ENCODE measurements at regions not wholly inside any gene's neighbourhood (a gene's known extent, or its start where the extent isn't known, plus 50 kb on each side); places are given as distances from the start of the nearest gene placed in this dataset.

GRCh38 chr13:30135351-30135750 is 172.0 kb downstream of the KATNAL1 start:
- intact Hi-C loops (cut with micrococcal nuclease): loop anchor here (10.0 kb wide), 1 partner anchor 909 kb away; no protein-coding TSS in a partner anchor
- H3K4me3 Mint-ChIP-seq: no peak overlapping the region
- H3K36me3 Mint-ChIP-seq (ENCODE audit: low read depth): no peaks in the 10 kb centered on the region
- no peaks in the 10 kb centered on the region for H3K9me3 Mint-ChIP-seq
- no peak overlapping the region for H3K27ac Mint-ChIP-seq
- H3K27me3 Mint-ChIP-seq: peaks cover 5% of the 10 kb centered on the region
- H3K4me1 Mint-ChIP-seq (ENCODE audit: low read depth): peaks cover 6% of the 10 kb centered on the region

DNA sequence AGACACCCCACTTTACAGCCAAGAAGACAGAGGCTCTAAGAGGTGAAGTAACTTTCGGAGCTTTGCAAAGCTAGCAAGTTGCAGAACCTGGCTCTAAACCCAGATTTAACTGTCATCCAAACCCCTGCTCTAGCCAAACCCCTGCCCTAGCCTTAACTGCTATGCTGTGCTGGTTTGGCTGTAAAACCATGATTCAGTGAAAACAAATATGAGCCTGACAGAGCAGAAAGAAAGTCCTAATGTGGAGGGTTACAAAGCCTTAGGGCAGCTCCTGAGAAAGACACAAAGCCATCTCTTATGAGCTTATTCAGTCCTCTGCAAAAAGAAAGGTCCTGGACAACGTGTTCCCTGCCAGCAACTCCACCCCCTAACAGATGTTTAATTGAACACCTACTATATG is 172.8 kb downstream of the KATNAL1 start:
- intact Hi-C loops (cut with micrococcal nuclease): loop anchor here (5.0 to 10.0 kb wide), 2 partner anchors 328 to 910 kb away; no protein-coding TSS in a partner anchor
- no peaks in the 10 kb centered on the region for H3K36me3 Mint-ChIP-seq (ENCODE audit: low read depth)
- no peak overlapping the region for H3K4me3 Mint-ChIP-seq
- peaks cover 6% of the 10 kb centered on the region for H3K4me1 Mint-ChIP-seq (ENCODE audit: low read depth)
- no peaks in the 10 kb centered on the region for H3K9me3 Mint-ChIP-seq
- H3K27ac Mint-ChIP-seq: no peak overlapping the region
- no peaks in the 10 kb centered on the region for H3K27me3 Mint-ChIP-seq

DNA sequence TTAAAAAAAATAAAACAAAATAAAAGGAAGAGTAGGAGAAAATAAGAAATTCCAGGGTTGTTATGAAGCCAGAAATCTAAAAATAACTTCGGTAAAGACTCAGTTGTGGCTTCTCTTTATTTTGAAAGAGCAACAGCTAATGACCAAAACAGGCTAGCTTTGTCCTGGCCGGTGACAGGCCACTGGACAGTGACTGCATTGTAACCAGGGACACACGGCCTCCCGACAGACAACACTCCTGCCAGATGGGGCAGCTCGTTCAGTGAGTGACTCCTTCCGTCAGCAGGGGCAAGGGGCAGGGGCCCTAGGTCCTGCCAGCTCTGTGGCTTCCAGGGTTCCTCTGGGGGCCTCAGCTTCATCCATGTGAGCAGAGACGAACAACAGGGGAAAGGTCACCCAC is 173.4 kb downstream of the KATNAL1 start:
- H3K4me3 Mint-ChIP-seq: no peak overlapping the region
- no peaks in the 10 kb centered on the region for H3K36me3 Mint-ChIP-seq (ENCODE audit: low read depth)
- peaks cover 6% of the 10 kb centered on the region for H3K4me1 Mint-ChIP-seq (ENCODE audit: low read depth)
- no peaks in the 10 kb centered on the region for H3K9me3 Mint-ChIP-seq
- intact Hi-C loops (cut with micrococcal nuclease): loop anchor here (2.0 to 10.0 kb wide), 3 partner anchors 201 to 911 kb away; no protein-coding TSS in a partner anchor
- H3K27ac Mint-ChIP-seq: no peak overlapping the region
- no peaks in the 10 kb centered on the region for H3K27me3 Mint-ChIP-seq

DNA sequence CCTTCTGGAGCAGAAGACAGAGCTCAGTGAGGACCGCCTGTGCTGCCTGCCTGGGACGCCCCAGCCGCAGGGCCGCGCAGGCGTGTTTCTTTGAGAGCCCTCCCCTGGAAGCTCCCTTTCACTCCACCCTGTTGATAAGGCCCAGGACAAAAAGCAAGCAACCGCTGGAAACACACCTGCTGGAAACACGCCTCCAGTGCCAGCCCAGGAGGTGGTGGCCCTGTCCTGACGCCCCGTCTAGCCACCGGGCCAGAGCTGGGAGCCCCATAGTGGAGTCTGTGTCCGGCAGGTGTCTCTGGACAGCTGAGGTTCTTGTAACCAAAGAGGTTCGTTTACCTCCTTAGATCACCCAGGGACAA is 173.8 kb downstream of the KATNAL1 start:
- H3K4me3 Mint-ChIP-seq: no peak overlapping the region
- intact Hi-C loops (cut with micrococcal nuclease): loop anchor here (2.0 to 10.0 kb wide), 3 partner anchors 201 to 911 kb away; no protein-coding TSS in a partner anchor
- H3K9me3 Mint-ChIP-seq: no peaks in the 10 kb centered on the region
- H3K36me3 Mint-ChIP-seq (ENCODE audit: low read depth): no peaks in the 10 kb centered on the region
- peaks cover 6% of the 10 kb centered on the region for H3K4me1 Mint-ChIP-seq (ENCODE audit: low read depth)
- no peaks in the 10 kb centered on the region for H3K27me3 Mint-ChIP-seq
- no peak overlapping the region for H3K27ac Mint-ChIP-seq

DNA sequence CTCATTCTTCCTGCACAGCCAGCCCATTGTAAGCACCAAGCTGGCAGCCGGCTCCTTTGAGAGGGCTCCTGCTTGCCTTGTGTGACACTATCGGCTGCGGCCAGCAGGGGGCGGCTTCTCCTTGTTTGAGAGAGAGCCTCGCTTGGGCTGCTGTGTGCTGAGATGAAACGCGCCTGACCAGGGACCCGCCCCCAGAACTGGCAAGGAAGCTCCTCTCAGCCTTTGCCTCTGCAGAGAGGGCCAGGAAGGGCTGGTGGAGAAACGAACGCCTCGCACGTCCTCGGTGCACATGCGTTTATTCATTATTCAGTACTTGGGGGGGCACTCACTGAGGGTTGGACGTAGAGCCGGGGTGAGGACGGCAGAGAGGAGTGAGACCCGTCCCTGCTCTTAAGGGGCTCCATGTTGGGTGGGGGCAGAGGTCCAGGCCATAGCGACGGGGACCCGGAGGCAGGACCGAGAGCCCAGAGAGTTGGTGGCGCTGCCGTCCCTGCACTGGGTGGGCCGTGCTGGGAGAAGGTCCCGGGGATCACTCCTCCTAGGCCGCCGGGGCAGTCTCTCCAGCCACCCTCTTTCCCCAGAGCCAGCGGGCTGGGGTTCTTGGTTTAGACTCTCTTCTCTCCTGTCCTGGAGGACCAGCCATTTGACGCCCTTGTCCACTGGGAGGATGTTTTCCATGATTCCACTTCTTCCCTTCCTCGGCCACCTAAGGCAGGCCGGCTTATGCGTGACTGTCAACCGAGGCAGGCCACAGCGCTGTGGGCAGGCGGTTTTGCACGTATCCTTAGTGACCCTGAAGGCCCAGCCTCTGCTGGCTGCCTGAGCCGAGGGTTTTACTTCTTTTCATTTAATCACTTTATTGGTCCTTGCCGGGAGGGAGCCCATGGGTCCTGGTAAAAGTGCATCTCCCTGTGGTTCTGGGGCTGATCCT is 174.5 kb downstream of the KATNAL1 start:
- Mint-ChIP-seq H3K9me3 (no peaks in the 10 kb centered on the region), H3K4me1 (ENCODE audit: low read depth) (peaks cover 6% of the 10 kb centered on the region), H3K4me3 (no peak overlapping the region), H3K27ac (no peak overlapping the region), H3K36me3 (ENCODE audit: low read depth) (no peaks in the 10 kb centered on the region), H3K27me3 (no peaks in the 10 kb centered on the region)
- intact Hi-C loops (cut with micrococcal nuclease): loop anchor here (1.0 to 10.0 kb wide), 4 partner anchors 202 to 912 kb away; no protein-coding TSS in a partner anchor

DNA sequence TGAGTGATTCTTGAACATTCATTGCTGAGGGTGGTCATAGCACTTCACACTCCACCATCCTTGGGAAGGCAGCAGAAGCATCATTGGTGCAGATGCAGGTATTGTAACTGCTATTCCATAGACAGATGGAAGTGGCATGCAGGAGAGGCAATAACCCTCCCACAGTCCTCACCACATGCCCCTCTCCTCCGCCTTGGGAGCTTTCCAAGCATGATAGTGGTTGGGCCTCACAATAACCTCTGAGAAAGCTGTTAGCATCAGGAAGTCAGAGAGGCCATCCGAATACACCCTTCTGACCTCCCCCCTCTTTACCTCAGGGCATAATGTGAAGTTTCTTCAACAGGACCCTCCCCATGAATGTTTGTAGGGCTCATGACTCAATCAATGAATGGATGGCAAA is 177.9 kb downstream of the KATNAL1 start:
- peaks cover 6% of the 10 kb centered on the region for H3K4me1 Mint-ChIP-seq (ENCODE audit: low read depth)
- H3K27me3 Mint-ChIP-seq: no peaks in the 10 kb centered on the region
- no peak overlapping the region for H3K27ac Mint-ChIP-seq
- H3K36me3 Mint-ChIP-seq (ENCODE audit: low read depth): no peaks in the 10 kb centered on the region
- H3K9me3 Mint-ChIP-seq: no peaks in the 10 kb centered on the region
- H3K4me3 Mint-ChIP-seq: no peak overlapping the region
- intact Hi-C loops (cut with micrococcal nuclease): no loop called here

GRCh38 chr13:30128591-30128990 is 178.8 kb downstream of the KATNAL1 start:
- Mint-ChIP-seq H3K4me3 (no peak overlapping the region), H3K27me3 (no peaks in the 10 kb centered on the region), H3K9me3 (no peaks in the 10 kb centered on the region), H3K36me3 (ENCODE audit: low read depth) (no peaks in the 10 kb centered on the region), H3K27ac (no peak overlapping the region), H3K4me1 (ENCODE audit: low read depth) (peaks cover 6% of the 10 kb centered on the region)
- intact Hi-C loops (cut with micrococcal nuclease): no loop called here

DNA sequence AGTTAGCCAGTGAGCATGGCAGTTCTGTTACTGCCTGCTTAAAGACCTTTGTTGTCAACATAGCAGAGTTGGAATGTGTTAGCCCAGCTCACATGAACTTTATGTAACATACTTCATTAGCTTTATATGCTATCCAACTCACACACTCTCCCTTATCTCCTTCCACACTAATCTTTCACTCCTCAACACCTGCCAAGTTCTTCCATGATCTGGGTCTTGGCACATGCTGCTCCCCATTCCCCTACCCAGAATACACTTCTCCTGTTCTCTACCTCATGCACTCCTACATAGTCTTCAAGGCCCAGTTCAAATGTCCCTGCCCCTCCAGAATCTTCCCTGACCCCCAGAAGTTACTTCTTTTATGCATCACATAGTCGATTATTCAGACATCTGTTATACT is 179.3 kb downstream of the KATNAL1 start:
- Mint-ChIP-seq H3K9me3 (no peaks in the 10 kb centered on the region), H3K27ac (no peak overlapping the region), H3K36me3 (ENCODE audit: low read depth) (no peaks in the 10 kb centered on the region), H3K4me3 (no peak overlapping the region), H3K4me1 (ENCODE audit: low read depth) (peaks cover 9% of the 10 kb centered on the region), H3K27me3 (no peaks in the 10 kb centered on the region)
- intact Hi-C loops (cut with micrococcal nuclease): no loop called here

DNA sequence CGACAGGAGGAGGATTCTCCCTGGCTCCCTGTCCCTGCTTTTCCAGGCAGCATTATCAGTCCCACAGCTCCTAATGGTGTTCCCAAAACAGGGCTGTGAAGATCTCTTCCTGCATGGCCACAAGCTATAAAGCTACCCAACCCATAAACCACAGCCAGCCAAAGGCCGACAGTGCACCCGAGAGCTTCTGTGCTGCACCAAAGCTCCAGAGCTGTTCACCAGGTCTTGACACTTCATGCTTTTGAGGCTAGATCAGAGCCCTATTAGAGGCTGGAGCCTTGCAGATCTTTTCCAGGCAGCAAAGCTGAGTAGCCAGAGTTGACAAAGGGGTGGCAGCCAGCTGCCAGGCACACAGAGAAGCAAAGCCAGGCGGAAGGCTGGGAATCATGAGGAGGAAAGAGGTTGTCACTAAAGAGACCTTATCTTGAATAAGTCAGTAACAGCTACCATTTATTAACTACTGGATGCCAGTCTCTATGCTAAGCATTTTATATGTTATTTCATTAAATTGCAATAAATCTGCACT is 180.4 kb downstream of the KATNAL1 start:
- H3K27me3 Mint-ChIP-seq: no peaks in the 10 kb centered on the region
- H3K36me3 Mint-ChIP-seq (ENCODE audit: low read depth): no peaks in the 10 kb centered on the region
- H3K9me3 Mint-ChIP-seq: no peaks in the 10 kb centered on the region
- H3K4me1 Mint-ChIP-seq (ENCODE audit: low read depth): peaks cover 8% of the 10 kb centered on the region
- no peak overlapping the region for H3K4me3 Mint-ChIP-seq
- intact Hi-C loops (cut with micrococcal nuclease): no loop called here
- H3K27ac Mint-ChIP-seq: no peak overlapping the region

DNA sequence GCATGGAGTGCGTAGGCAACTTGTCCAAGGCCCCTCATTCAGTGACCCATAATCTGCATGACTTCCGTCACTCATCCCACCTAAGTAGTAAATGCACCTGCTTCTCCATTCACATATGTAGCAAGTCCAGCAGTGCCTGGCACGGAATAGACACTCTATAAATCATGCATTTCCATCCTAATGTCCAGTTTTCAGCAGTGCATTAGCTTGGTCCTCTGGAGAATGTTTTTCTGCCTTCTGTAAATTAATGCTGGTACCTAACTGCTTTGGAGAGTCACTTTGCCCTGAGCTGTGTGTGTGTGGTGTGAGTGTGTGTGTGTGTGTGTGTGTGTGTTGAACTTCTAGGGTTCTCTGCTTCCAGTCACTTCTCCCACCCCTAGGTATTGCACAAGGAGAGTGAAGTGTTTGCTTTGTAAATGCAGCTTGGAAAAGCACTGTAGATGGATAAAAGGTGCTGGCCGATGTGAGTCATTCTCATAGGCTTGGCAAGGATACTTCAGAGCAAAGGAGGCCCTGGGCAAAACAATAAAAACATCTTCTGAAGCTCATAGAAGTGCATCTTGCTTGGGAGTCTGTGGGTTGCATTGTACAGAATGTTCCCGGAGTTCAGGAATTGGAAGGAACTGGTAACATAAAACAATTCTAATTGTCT is 181.8 kb downstream of the KATNAL1 start:
- Mint-ChIP-seq H3K27ac (no peak overlapping the region), H3K27me3 (no peaks in the 10 kb centered on the region), H3K36me3 (ENCODE audit: low read depth) (no peaks in the 10 kb centered on the region), H3K4me3 (no peak overlapping the region), H3K9me3 (no peaks in the 10 kb centered on the region), H3K4me1 (ENCODE audit: low read depth) (peaks cover 8% of the 10 kb centered on the region)
- intact Hi-C loops (cut with micrococcal nuclease): no loop called here

DNA sequence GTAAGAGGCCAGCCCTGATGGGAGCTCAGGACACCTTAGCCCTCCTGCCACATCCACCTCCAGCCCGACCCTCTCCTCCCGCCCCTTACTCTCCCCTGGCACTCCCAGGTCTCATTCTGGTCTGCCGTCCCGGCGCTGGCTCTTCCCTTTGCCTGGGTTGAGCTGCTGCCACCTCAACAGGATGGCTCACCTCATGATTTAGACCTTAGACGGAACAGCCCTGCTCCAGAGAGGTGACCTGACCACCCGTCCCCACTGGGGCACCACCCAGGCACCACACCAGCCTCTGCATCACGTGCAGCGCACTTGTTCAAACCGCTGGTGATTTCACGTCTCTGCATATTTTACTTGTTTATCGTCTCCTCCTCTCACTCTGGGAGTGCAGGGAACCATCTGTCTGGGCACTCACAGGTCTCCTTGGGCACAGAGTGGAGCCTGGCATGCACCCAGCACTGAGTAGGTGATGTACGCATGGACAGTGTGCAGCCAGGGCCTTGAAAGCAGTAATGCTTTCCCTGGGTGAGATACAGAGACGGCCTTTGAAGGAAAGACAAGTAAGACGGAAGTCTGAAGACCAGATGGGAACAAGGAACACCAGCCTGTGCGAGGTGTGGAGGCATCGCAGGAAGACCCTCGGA is 183.1 kb downstream of the KATNAL1 start:
- H3K27me3 Mint-ChIP-seq: peaks cover 9% of the 10 kb centered on the region
- no peak overlapping the region for H3K4me3 Mint-ChIP-seq
- H3K27ac Mint-ChIP-seq: no peak overlapping the region
- peaks cover 17% of the 10 kb centered on the region for H3K4me1 Mint-ChIP-seq (ENCODE audit: low read depth)
- no peaks in the 10 kb centered on the region for H3K36me3 Mint-ChIP-seq (ENCODE audit: low read depth)
- intact Hi-C loops (cut with micrococcal nuclease): no loop called here
- H3K9me3 Mint-ChIP-seq: no peaks in the 10 kb centered on the region

GRCh38 chr13:30123575-30123974 is 183.8 kb downstream of the KATNAL1 start:
- Mint-ChIP-seq H3K27ac (peak overlapping the region; percentile 38), H3K4me3 (no peak overlapping the region), H3K36me3 (ENCODE audit: low read depth) (no peaks in the 10 kb centered on the region), H3K4me1 (ENCODE audit: low read depth) (peaks cover 17% of the 10 kb centered on the region), H3K27me3 (peaks cover 12% of the 10 kb centered on the region), H3K9me3 (no peaks in the 10 kb centered on the region)
- intact Hi-C loops (cut with micrococcal nuclease): no loop called here

- Mint-ChIP-seq H3K27me3 (peaks cover 22% of the 10 kb centered on the region), H3K27ac (no peak overlapping the region), H3K4me1 (ENCODE audit: low read depth) (peaks cover 17% of the 10 kb centered on the region), H3K9me3 (no peaks in the 10 kb centered on the region), H3K36me3 (ENCODE audit: low read depth) (no peaks in the 10 kb centered on the region), H3K4me3 (no peak overlapping the region)
- intact Hi-C loops (cut with micrococcal nuclease): no loop called here
Observed at GRCh38 chr13:30121666-30122065, 185.7 kb downstream of the KATNAL1 start.

GRCh38 chr13:30121244-30121643 is 186.1 kb downstream of the KATNAL1 start:
- Mint-ChIP-seq H3K4me1 (ENCODE audit: low read depth) (peaks cover 17% of the 10 kb centered on the region), H3K36me3 (ENCODE audit: low read depth) (no peaks in the 10 kb centered on the region), H3K27ac (no peak overlapping the region)

More at GRCh38 chr13:30121244-30121643, 186.1 kb downstream of the KATNAL1 start:
- no peak overlapping the region for H3K4me3 Mint-ChIP-seq
- H3K9me3 Mint-ChIP-seq: no peaks in the 10 kb centered on the region
- intact Hi-C loops (cut with micrococcal nuclease): no loop called here
- peaks cover 25% of the 10 kb centered on the region for H3K27me3 Mint-ChIP-seq
